ENCODE measurements at regions not wholly inside any gene's neighbourhood (a gene's known extent, or its start where the extent isn't known, plus 50 kb on each side); places are given as distances from the start of the nearest gene placed in this dataset.

DNA sequence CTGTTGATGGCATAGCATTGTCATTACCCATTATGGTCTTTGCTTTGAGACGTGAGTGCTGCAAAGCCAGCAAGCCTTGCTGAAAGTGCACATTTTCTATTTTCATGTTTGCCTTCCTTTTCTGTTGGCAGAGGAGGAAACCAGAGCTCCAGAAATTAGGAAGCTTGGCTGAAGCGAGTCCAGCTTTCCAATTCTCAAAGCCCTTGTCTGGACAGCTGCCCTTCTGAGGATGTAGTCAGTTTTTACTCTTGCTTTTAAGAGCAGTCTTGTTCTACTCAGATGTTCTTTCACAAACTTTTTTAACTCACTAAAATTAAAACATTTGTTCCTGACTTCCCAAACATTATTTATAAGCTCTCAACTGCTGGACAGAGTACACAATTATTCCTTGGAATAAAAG lies 93.8 kb downstream of the ICOS start:
- H3K4me3 ChIP-seq (ENCODE audit: low read depth, poor library complexity, severe bottlenecking): no peak overlapping the region
- intact Hi-C loops (cut with DNase I; ENCODE audit: low total_unique reads): no loop called here
- TF ChIP-seq POLR2A (IDR thresholded peaks at IDR 0.05): no peak
- WGBS, 2 donors: 49 to 61% methylated on average over 2 of the region's 2 CpGs
- DNase-seq (ENCODE audit: low spot score in 2 of 2): no peak

DNA sequence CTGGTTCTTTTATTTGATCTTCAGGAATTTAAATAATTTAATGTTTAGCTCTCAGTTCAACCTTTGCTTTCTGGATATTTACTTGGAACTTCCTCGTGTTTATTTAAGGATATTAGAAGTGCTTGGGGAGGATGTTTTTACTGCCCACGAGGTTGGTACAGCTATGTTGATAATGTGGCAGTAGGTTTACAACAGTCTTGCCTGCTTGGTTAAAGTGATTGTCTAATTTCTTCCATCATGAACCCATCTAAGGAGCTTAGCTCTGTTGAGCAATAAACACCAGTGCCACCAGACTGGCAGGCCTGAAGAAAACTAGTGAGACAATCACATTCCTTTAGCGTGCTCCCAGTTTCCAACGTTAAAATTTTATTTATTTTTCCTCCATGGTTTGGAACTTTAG lies 94.5 kb downstream of the ICOS start:
- 47 to 50% methylated on average over 4 of the region's 4 CpGs for WGBS, 2 donors
- no peak for DNase-seq (ENCODE audit: low spot score in 2 of 2)
- no peak overlapping the region for H3K4me3 ChIP-seq (ENCODE audit: low read depth, poor library complexity, severe bottlenecking)
- intact Hi-C loops (cut with DNase I; ENCODE audit: low total_unique reads): no loop called here
- TF ChIP-seq POLR2A (IDR thresholded peaks at IDR 0.05): no peak
- TF ChIP-seq, protein P1, sequence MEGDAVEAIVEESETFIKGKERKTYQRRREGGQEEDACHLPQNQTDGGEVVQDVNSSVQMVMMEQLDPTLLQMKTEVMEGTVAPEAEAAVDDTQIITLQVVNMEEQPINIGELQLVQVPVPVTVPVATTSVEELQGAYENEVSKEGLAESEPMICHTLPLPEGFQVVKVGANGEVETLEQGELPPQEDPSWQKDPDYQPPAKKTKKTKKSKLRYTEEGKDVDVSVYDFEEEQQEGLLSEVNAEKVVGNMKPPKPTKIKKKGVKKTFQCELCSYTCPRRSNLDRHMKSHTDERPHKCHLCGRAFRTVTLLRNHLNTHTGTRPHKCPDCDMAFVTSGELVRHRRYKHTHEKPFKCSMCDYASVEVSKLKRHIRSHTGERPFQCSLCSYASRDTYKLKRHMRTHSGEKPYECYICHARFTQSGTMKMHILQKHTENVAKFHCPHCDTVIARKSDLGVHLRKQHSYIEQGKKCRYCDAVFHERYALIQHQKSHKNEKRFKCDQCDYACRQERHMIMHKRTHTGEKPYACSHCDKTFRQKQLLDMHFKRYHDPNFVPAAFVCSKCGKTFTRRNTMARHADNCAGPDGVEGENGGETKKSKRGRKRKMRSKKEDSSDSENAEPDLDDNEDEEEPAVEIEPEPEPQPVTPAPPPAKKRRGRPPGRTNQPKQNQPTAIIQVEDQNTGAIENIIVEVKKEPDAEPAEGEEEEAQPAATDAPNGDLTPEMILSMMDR (IDR thresholded peaks at IDR 0.05): no peak

DNA sequence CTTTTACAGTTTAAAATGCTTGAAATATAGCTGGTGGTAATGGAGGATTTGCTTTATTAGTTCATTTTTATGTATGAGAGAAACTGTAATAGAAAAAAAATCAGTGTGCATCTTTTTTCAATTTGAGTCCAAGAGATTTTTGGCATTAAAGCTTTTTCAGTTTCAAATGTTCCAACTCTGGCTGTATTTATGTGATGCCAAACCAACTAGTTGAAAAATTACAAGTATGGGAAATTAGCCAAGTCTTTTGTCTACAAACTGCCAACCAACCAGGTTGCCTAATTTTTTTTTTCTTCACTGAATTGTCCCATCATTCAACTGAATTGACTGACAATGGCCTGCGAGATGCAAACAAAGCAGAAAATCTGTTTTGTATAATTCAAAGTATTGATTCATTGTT lies 95.7 kb downstream of the ICOS start:
- no peak for TF ChIP-seq POLR2A (IDR thresholded peaks at IDR 0.05)
- TF ChIP-seq, protein P1 (IDR thresholded peaks at IDR 0.05): no peak
- DNase-seq (ENCODE audit: low spot score in 2 of 2): no peak
- H3K4me3 ChIP-seq (ENCODE audit: low read depth, poor library complexity, severe bottlenecking): no peak overlapping the region
- intact Hi-C loops (cut with DNase I; ENCODE audit: low total_unique reads): no loop called here
- 41 to 56% methylated on average over 1 of the region's 1 CpG for WGBS, 2 donors

DNA sequence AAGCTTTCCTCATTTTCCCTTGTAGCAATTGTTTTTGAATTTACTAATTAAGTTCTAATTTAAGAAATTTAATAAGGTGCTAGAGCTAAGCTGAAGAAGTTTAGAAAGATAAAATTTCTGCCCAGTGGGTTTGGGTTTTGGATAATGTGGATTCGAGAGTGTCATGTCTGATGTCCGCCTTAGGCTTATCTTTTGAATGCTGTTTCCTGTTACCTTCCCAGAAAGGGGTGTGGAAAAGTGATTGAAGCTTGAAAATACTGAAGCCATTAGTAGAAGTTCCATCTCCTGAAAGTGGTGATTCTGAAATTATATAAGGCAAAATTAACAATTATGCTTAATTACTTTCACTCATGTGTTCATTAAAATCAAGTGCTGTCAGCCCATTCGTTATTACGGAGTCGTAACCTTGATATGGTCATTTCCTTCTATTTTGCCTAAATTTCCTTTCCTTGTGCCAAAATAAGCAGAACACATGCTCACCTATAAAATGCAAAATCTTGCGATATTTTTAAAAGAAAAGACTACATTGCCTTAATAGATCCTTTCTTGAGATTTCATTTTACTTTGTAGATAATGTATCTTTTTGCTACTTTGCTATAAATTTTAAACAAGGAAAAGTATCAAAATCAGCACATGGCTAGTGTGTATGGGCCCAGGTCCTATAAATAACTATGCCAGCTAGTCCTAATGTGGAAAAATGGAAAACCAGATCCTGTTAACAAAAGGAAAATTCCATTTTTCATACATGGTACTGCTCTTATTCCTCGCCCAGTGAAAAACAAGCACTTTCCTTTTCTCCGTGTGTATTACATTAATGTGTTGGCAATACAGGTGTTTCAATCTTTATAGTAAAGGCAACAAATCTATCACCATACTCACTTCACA lies 97.3 kb downstream of the ICOS start:
- WGBS, 2 donors: 85 to 89% methylated on average over 8 of the region's 8 CpGs
- TF ChIP-seq POLR2A (IDR thresholded peaks at IDR 0.05): no peak
- TF ChIP-seq, protein P1 (IDR thresholded peaks at IDR 0.05): no peak
- no peak overlapping the region for H3K4me3 ChIP-seq (ENCODE audit: low read depth, poor library complexity, severe bottlenecking)
- intact Hi-C loops (cut with DNase I; ENCODE audit: low total_unique reads): no loop called here
- DNase-seq (ENCODE audit: low spot score in 2 of 2): no peak

DNA sequence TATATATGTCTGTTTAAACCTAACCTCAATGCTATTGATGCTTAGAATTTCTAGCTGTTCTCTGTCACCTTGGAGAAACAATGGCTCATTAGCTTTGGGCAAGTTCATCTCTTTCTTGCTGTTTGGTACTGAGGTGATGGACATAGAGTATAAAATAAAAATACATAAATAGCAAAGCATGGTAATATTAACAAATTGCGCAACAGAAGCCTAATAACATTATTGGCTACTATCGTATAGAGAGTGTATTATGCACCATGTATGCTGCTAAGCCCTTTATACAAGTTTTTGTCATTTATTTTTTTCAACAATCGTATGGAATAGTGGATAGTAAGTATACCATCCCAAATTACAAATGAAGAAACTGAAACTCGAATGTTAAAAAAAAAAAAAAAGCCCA lies 100.1 kb downstream of the ICOS start:
- intact Hi-C loops (cut with DNase I; ENCODE audit: low total_unique reads): no loop called here
- H3K4me3 ChIP-seq (ENCODE audit: low read depth, poor library complexity, severe bottlenecking): no peak overlapping the region
- no peak for DNase-seq (ENCODE audit: low spot score in 2 of 2)
- WGBS, 2 donors: 89 to 92% methylated on average over 4 of the region's 4 CpGs
- TF ChIP-seq, protein P1 (IDR thresholded peaks at IDR 0.05): no peak

DNA sequence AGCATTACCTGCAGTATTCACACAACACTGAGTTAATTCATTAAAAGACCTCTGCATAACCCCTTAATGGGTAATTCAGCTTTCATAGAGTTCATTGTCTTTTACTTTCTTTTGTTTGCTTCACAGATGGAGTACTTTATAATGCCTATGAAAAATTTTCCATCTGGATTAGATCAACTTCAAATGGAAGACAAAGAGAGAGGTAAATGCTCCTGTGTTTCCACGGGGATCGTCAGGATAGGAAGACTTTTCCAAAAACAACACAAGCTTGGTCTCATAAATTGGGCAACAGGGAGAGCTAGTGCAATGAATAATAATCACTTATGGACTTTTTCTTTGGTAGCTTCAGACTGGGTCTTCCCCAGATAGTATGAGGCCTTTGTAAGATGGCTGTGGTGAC lies 100.7 kb downstream of the ICOS start:
- no peak for TF ChIP-seq POLR2A (IDR thresholded peaks at IDR 0.05)
- TF ChIP-seq, protein P1 (IDR thresholded peaks at IDR 0.05): no peak
- 66 to 69% methylated on average over 2 of the region's 2 CpGs for WGBS, 2 donors
- H3K4me3 ChIP-seq (ENCODE audit: low read depth, poor library complexity, severe bottlenecking): no peak overlapping the region
- intact Hi-C loops (cut with DNase I; ENCODE audit: low total_unique reads): no loop called here
- DNase-seq (ENCODE audit: low spot score in 2 of 2): no peak

All from lower leg skin (tissue), 4 donors.